NOMO-1 (cell line): ENCODE measurements at regions not wholly inside any gene's neighbourhood (a gene's known extent, or its start where the extent isn't known, plus 50 kb on each side); places are given as distances from the start of the nearest gene placed in this dataset.

Source experiments
- DNase-seq, 2 experiments: peaks; one replicate each; lab custom pipeline; 2025; ENCODE audit not compliant: unreplicated experiment in 2 of 2; lab: John Stamatoyannopoulos, UW

- DNase-seq, result no peak
Measured at GRCh38 chrX:51437521-51437920, 58.9 kb downstream of the NUDT11 start.

- DNase-seq, result no peak
Measured at GRCh38 chrX:51435101-51435500, 61.3 kb downstream of the NUDT11 start.

- DNase-seq, result no peak
Measured at GRCh38 chrX:51421972-51422597, 74.3 kb downstream of the NUDT11 start.

- peak; percentile 2 to 28 for DNase-seq
Measured at GRCh38 chrX:51420610-51421009, 75.8 kb downstream of the NUDT11 start.

GRCh38 chrX:51408462-51408861 lies 75.8 kb downstream of the NUDT10 start:
- no peak for DNase-seq

- no peak for DNase-seq
Measured at GRCh38 chrX:51407520-51408409, 75.1 kb downstream of the NUDT10 start.

- no peak for DNase-seq
Measured at GRCh38 chrX:51406688-51407519, 74.3 kb downstream of the NUDT10 start.

- no peak for DNase-seq
Measured at GRCh38 chrX:51404445-51404844, 71.8 kb downstream of the NUDT10 start.

GRCh38 chrX:51395810-51396728 lies 63.4 kb downstream of the NUDT10 start:
- no peak for DNase-seq

GRCh38 chrX:51395480-51395809 lies 62.8 kb downstream of the NUDT10 start:
- no peak for DNase-seq
